Tibial artery (tissue), 4 donors: ENCODE measurements at regions not wholly inside any gene's neighbourhood (a gene's known extent, or its start where the extent isn't known, plus 50 kb on each side); places are given as distances from the start of the nearest gene placed in this dataset.

Experiments used
- DNase-seq, 2 donors: peaks; one replicate each; pipeline ENCODE4 v3.0.0-alpha.2; 2019
- H3K27ac ChIP-seq, 2 donors: fragments of 200-600 bp; sonication (generic) in 1 of 2; 1 replicate in 1 of 2; 2 replicates in 1 of 2; pipeline ENCODE4 v1.5.1; 2018 to 2019; ENCODE audit warnings: mild to moderate bottlenecking in 1 of 2
- H3K27me3 ChIP-seq, 2 donors: fragments of 200-600 bp; sonication (generic) in 1 of 2; one replicate each; pipeline versions ENCODE4 v1.5.1 to v1.6.0; 2016 to 2019
- H3K36me3 ChIP-seq, 3 donors: fragments of 200-600 bp; sonication (generic) in 2 of 3; one replicate each; pipeline ENCODE4 v1.5.1; 2016 to 2019; ENCODE audit warnings: mild to moderate bottlenecking in 2 of 3
- H3K4me1 ChIP-seq, 4 donors: fragments of 200-600 bp; sonication (generic) in 2 of 4; 1 replicate in 3 of 4; 2 replicates in 1 of 4; pipeline ENCODE4 v1.5.1; 2016 to 2019
- H3K4me3 ChIP-seq, 2 donors: fragments of 200-600 bp; sonication (generic) in 1 of 2; 1 replicate in 1 of 2; 2 replicates in 1 of 2; pipeline ENCODE4 v1.5.1; 2018 to 2019; ENCODE audit warnings: mild to moderate bottlenecking in 2 of 2
- H3K9me3 ChIP-seq, 3 donors: fragments of 200-600 bp; sonication (generic) in 1 of 3; one replicate each; pipeline ENCODE4 v1.5.1; 2016 to 2019
- CTCF ChIP-seq, 2 experiments: fragments of 200-600 bp in 1 of 2; fragments of 450-650 bp in 1 of 2; IDR thresholded peaks; one replicate each; pipeline ENCODE4 v1.5.1; 2017 to 2019; ENCODE audit warnings: antibody characterized with exemption in 2 of 2, mild to moderate bottlenecking in 1 of 2, moderate library complexity in 1 of 2
- intact Hi-C: fragments of 100-400 bp; cut with DNase I; formaldehyde crosslinking; loops from one replicate; pipeline ENCODE4 v1.15.0; 2023; ENCODE audit warnings: low total_unique reads

GRCh38 chr2:5888126-5888525 lies 195.9 kb downstream of the SOX11 start:
- Histone ChIP-seq H3K36me3 (no peaks in the 10 kb centered on the region), H3K27ac (no peak overlapping the region), H3K4me3 (no peak overlapping the region), H3K9me3 (no peaks in the 10 kb centered on the region), H3K27me3 (no peaks in the 10 kb centered on the region), H3K4me1 (no peaks in the 10 kb centered on the region)
- no peak for TF ChIP-seq CTCF (IDR thresholded peaks at IDR 0.05)
- intact Hi-C loops = no loop called here
- DNase-seq = no peak

GRCh38 chr2:5889519-5889918 lies 197.3 kb downstream of the SOX11 start:
- intact Hi-C loops = no loop called here
- no peaks in the 10 kb centered on the region for H3K4me1 ChIP-seq
- no peak overlapping the region for H3K4me3 ChIP-seq
- no peak for TF ChIP-seq CTCF (IDR thresholded peaks at IDR 0.05)
- H3K27me3 ChIP-seq = no peaks in the 10 kb centered on the region
- no peak for DNase-seq
- H3K9me3 ChIP-seq = no peaks in the 10 kb centered on the region
- H3K36me3 ChIP-seq = no peaks in the 10 kb centered on the region
- H3K27ac ChIP-seq = no peak overlapping the region

- TF ChIP-seq CTCF (IDR thresholded peaks at IDR 0.05) = no peak
- no peak for DNase-seq
- no peak overlapping the region for H3K27ac ChIP-seq
- no peaks in the 10 kb centered on the region for H3K4me1 ChIP-seq
- intact Hi-C loops = no loop called here
- no peaks in the 10 kb centered on the region for H3K27me3 ChIP-seq
- H3K9me3 ChIP-seq = no peaks in the 10 kb centered on the region
- no peaks in the 10 kb centered on the region for H3K36me3 ChIP-seq
- H3K4me3 ChIP-seq = no peak overlapping the region
Observed at GRCh38 chr2:5894355-5894754, 202.2 kb downstream of the SOX11 start.

GRCh38 chr2:5895284-5895683 lies 203.1 kb downstream of the SOX11 start:
- no peaks in the 10 kb centered on the region for H3K27me3 ChIP-seq
- intact Hi-C loops = no loop called here
- H3K27ac ChIP-seq = no peak overlapping the region
- H3K9me3 ChIP-seq = no peaks in the 10 kb centered on the region
- H3K36me3 ChIP-seq = no peaks in the 10 kb centered on the region
- TF ChIP-seq CTCF (IDR thresholded peaks at IDR 0.05) = no peak
- H3K4me3 ChIP-seq = no peak overlapping the region
- no peaks in the 10 kb centered on the region for H3K4me1 ChIP-seq
- no peak for DNase-seq

- no peaks in the 10 kb centered on the region for H3K9me3 ChIP-seq
- no peak overlapping the region for H3K27ac ChIP-seq
- H3K4me3 ChIP-seq = no peak overlapping the region
- no peaks in the 10 kb centered on the region for H3K36me3 ChIP-seq
- no peaks in the 10 kb centered on the region for H3K4me1 ChIP-seq
- no peak for TF ChIP-seq CTCF (IDR thresholded peaks at IDR 0.05)
- intact Hi-C loops = no loop called here
- DNase-seq = no peak
- H3K27me3 ChIP-seq = no peaks in the 10 kb centered on the region
Observed at GRCh38 chr2:5897249-5897648, 205.1 kb downstream of the SOX11 start.

GRCh38 chr2:5898667-5899066 lies 206.5 kb downstream of the SOX11 start:
- intact Hi-C loops = no loop called here
- Histone ChIP-seq H3K4me1 (no peaks in the 10 kb centered on the region), H3K27ac (no peak overlapping the region), H3K4me3 (no peak overlapping the region), H3K36me3 (no peaks in the 10 kb centered on the region), H3K27me3 (no peaks in the 10 kb centered on the region), H3K9me3 (no peaks in the 10 kb centered on the region)
- DNase-seq = no peak
- TF ChIP-seq CTCF (IDR thresholded peaks at IDR 0.05) = no peak
